22Rv1 (cell line): ENCODE measurements at regions not wholly inside any gene's neighbourhood (a gene's known extent, or its start where the extent isn't known, plus 50 kb on each side); places are given as distances from the start of the nearest gene placed in this dataset.

Experiments used
- ZFX ChIP-seq: fragments of 450-650 bp; IDR thresholded peaks from 2 replicates; pipeline ENCODE4 v1.6.1; 2017; ENCODE audit warnings: antibody characterized with exemption, borderline replicate concordance
- TF ChIP-seq, protein P1 (sequence below): fragments of 450-650 bp; IDR thresholded peaks from 2 replicates; pipeline ENCODE4 v1.5.1; 2017; ENCODE audit warnings: mild to moderate bottlenecking

DNA sequence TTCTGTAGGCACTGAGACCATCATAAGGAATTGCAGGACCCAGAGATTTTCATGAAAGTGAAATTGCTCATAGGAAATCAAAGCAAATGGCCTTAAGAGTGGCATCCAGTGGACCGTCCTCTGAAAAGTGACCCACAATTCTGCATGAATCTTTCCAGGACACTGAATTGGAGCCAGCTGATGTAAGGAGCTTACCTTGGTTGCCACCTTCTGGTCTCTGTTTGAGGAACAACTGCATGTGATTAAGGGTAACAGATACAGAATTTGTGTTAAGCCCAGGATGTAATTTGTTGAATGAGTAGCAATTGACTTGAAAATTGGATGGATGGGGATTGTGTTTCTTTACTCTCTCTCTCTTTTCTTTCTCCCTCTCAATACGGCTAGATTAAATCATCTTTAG, 49.9 kb upstream of the GAS1 start:
- TF ChIP-seq, protein P1, sequence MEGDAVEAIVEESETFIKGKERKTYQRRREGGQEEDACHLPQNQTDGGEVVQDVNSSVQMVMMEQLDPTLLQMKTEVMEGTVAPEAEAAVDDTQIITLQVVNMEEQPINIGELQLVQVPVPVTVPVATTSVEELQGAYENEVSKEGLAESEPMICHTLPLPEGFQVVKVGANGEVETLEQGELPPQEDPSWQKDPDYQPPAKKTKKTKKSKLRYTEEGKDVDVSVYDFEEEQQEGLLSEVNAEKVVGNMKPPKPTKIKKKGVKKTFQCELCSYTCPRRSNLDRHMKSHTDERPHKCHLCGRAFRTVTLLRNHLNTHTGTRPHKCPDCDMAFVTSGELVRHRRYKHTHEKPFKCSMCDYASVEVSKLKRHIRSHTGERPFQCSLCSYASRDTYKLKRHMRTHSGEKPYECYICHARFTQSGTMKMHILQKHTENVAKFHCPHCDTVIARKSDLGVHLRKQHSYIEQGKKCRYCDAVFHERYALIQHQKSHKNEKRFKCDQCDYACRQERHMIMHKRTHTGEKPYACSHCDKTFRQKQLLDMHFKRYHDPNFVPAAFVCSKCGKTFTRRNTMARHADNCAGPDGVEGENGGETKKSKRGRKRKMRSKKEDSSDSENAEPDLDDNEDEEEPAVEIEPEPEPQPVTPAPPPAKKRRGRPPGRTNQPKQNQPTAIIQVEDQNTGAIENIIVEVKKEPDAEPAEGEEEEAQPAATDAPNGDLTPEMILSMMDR, result no peak
- no peak for TF ChIP-seq ZFX
